ENCODE measurements at regions not wholly inside any gene's neighbourhood (a gene's known extent, or its start where the extent isn't known, plus 50 kb on each side); places are given as distances from the start of the nearest gene placed in this dataset.

DNA sequence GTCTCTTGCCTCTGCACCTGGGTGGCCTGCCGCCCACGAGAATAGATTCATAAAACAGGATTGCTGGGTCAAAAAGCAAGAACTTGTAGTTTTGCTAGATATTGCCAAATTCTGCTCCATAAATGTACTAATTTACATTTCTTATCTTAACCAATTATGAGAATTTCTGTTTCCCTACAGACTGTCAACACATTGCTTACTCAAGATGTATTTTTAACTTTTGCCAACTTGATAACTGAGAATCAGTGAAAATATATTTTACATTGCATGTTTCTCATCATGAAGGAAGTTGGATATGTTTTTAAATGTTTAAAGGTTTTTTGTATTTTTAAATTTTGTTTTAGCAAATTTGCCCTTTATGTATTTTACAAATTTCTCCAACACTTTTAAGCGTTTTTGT is 664.8 kb downstream of the MMUT start (continued):
- TF ChIP-seq, protein P1, sequence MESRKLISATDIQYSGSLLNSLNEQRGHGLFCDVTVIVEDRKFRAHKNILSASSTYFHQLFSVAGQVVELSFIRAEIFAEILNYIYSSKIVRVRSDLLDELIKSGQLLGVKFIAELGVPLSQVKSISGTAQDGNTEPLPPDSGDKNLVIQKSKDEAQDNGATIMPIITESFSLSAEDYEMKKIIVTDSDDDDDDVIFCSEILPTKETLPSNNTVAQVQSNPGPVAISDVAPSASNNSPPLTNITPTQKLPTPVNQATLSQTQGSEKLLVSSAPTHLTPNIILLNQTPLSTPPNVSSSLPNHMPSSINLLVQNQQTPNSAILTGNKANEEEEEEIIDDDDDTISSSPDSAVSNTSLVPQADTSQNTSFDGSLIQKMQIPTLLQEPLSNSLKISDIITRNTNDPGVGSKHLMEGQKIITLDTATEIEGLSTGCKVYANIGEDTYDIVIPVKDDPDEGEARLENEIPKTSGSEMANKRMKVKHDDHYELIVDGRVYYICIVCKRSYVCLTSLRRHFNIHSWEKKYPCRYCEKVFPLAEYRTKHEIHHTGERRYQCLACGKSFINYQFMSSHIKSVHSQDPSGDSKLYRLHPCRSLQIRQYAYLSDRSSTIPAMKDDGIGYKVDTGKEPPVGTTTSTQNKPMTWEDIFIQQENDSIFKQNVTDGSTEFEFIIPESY (IDR thresholded peaks at IDR 0.05), result no peak
- TF ChIP-seq GABPA (IDR thresholded peaks at IDR 0.05 in 1 of 2, conservative IDR thresholded peaks at IDR 0.05 in 1 of 2), result no peak

DNA sequence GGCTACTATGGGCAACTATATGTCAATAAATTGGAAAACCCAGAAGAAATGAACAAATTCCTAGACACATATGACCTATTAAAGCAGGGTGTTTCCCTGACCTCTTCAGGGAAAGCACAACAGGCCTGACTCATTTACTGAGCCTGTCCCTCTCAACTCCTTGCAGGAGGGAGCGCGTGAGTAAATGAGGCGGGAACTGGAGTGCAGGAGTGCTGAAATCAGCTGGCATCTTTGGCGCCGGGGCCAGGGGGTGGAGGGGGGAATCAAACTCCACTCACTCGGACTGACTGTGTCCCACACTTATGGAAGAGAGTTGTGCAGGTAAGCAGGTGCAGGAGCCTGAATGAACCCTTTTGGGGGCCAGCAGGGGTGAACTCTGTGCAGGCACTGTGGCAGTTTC is 671.2 kb upstream of the PTCHD4 start:
- no peak overlapping the region for H3K4me3 ChIP-seq (ENCODE audit: low read depth in 1 of 3, low read length in 3 of 3)
- no peak for DNase-seq (ENCODE audit: low spot score)
- no peak for TF ChIP-seq SP1 (IDR thresholded peaks at IDR 0.05)
- TF ChIP-seq JUND (IDR thresholded peaks at IDR 0.05), result no peak
- TF ChIP-seq HNF4A (conservative IDR thresholded peaks at IDR 0.05), result no peak
- TF ChIP-seq YY1 (IDR thresholded peaks at IDR 0.05), result no peak
- TF ChIP-seq, protein P2, sequence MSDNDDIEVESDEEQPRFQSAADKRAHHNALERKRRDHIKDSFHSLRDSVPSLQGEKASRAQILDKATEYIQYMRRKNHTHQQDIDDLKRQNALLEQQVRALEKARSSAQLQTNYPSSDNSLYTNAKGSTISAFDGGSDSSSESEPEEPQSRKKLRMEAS (IDR thresholded peaks at IDR 0.05), result no peak
- no peak for TF ChIP-seq HNF4G (IDR thresholded peaks at IDR 0.05)
- TF ChIP-seq, protein P3, sequence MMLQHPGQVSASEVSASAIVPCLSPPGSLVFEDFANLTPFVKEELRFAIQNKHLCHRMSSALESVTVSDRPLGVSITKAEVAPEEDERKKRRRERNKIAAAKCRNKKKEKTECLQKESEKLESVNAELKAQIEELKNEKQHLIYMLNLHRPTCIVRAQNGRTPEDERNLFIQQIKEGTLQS (IDR thresholded peaks at IDR 0.05), result no peak
- no peak for TF ChIP-seq NR2F2 (IDR thresholded peaks at IDR 0.05)
- TF ChIP-seq, protein P1 (IDR thresholded peaks at IDR 0.05), result no peak
- TF ChIP-seq, protein P4, sequence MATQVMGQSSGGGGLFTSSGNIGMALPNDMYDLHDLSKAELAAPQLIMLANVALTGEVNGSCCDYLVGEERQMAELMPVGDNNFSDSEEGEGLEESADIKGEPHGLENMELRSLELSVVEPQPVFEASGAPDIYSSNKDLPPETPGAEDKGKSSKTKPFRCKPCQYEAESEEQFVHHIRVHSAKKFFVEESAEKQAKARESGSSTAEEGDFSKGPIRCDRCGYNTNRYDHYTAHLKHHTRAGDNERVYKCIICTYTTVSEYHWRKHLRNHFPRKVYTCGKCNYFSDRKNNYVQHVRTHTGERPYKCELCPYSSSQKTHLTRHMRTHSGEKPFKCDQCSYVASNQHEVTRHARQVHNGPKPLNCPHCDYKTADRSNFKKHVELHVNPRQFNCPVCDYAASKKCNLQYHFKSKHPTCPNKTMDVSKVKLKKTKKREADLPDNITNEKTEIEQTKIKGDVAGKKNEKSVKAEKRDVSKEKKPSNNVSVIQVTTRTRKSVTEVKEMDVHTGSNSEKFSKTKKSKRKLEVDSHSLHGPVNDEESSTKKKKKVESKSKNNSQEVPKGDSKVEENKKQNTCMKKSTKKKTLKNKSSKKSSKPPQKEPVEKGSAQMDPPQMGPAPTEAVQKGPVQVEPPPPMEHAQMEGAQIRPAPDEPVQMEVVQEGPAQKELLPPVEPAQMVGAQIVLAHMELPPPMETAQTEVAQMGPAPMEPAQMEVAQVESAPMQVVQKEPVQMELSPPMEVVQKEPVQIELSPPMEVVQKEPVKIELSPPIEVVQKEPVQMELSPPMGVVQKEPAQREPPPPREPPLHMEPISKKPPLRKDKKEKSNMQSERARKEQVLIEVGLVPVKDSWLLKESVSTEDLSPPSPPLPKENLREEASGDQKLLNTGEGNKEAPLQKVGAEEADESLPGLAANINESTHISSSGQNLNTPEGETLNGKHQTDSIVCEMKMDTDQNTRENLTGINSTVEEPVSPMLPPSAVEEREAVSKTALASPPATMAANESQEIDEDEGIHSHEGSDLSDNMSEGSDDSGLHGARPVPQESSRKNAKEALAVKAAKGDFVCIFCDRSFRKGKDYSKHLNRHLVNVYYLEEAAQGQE (IDR thresholded peaks at IDR 0.05), result no peak
- no peak for TF ChIP-seq RAD21 (IDR thresholded peaks at IDR 0.05)
- TF ChIP-seq, protein P5, sequence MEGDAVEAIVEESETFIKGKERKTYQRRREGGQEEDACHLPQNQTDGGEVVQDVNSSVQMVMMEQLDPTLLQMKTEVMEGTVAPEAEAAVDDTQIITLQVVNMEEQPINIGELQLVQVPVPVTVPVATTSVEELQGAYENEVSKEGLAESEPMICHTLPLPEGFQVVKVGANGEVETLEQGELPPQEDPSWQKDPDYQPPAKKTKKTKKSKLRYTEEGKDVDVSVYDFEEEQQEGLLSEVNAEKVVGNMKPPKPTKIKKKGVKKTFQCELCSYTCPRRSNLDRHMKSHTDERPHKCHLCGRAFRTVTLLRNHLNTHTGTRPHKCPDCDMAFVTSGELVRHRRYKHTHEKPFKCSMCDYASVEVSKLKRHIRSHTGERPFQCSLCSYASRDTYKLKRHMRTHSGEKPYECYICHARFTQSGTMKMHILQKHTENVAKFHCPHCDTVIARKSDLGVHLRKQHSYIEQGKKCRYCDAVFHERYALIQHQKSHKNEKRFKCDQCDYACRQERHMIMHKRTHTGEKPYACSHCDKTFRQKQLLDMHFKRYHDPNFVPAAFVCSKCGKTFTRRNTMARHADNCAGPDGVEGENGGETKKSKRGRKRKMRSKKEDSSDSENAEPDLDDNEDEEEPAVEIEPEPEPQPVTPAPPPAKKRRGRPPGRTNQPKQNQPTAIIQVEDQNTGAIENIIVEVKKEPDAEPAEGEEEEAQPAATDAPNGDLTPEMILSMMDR (IDR thresholded peaks at IDR 0.05; ENCODE audit: low read depth, low read length, missing input control), result no peak
- no peak for TF ChIP-seq GABPA (IDR thresholded peaks at IDR 0.05 in 1 of 2, conservative IDR thresholded peaks at IDR 0.05 in 1 of 2)
- TF ChIP-seq RXRA (IDR thresholded peaks at IDR 0.05), result no peak
- TF ChIP-seq EGR1 (IDR thresholded peaks at IDR 0.05; ENCODE audit: low read depth in 2 of 2), result no peak
- no peak overlapping the region for H3K27ac ChIP-seq (ENCODE audit: low read depth in 1 of 2, low read length in 2 of 2)
- 70% methylated on average over 6 of the region's 6 CpGs for WGBS
- H3K9ac ChIP-seq (ENCODE audit: low read depth in 1 of 2, low read length in 2 of 2), result no peak overlapping the region
- H3K9me3 ChIP-seq (ENCODE audit: control insufficient read depth in 4 of 4, low read length in 3 of 4), result no peaks in the 10 kb centered on the region
- no peaks in the 10 kb centered on the region for H3K27me3 ChIP-seq (ENCODE audit: control insufficient read depth in 4 of 4, insufficient read depth in 4 of 4, low read length in 3 of 4)
- H3K4me1 ChIP-seq (ENCODE audit: control insufficient read depth in 4 of 4, insufficient read depth in 4 of 4, low read length in 3 of 4), result no peaks in the 10 kb centered on the region
- no peaks in the 10 kb centered on the region for H3K36me3 ChIP-seq (ENCODE audit: control insufficient read depth in 4 of 4, insufficient read depth in 3 of 4, low read depth in 1 of 4, low read length in 3 of 4)

All from liver (tissue), 8 donors.